Neural cell (in vitro differentiated cells): ENCODE measurements at regions not wholly inside any gene's neighbourhood (a gene's known extent, or its start where the extent isn't known, plus 50 kb on each side); places are given as distances from the start of the nearest gene placed in this dataset.
"Not testable (repeated sequence)": the region's sequence is repeated elsewhere in the genome, so short reads cannot be mapped to it uniquely, and the experiment has no call there.

ENCODE experiments used
- H2AFZ ChIP-seq: fragments of 200-600, 300-800 bp; sonication (generic), shearing (Covaris generic); 2 replicates; pipeline ENCODE4 v1.6.0; 2014; ENCODE audit warnings: low read depth, mild to moderate bottlenecking, antibody characterized with exemption, low read length, moderate library complexity
- H3F3A ChIP-seq: fragments of 200-600 bp; shearing (Covaris generic); 2 replicates; pipeline ENCODE4 v1.6.1; 2016; ENCODE audit warnings: mild to moderate bottlenecking, moderate library complexity, mixed read lengths, antibody characterized with exemption, low read length; ENCODE audit not compliant: insufficient read depth, poor library complexity, severe bottlenecking
- H3K27ac ChIP-seq: fragments of 200-600, 300-800 bp; sonication (generic), shearing (Covaris generic); 2 replicates; pipeline ENCODE4 v1.5.1; 2014; ENCODE audit warnings: mild to moderate bottlenecking, low read length, moderate library complexity
- H3K27me3 ChIP-seq: fragments of 300-800, 200-600 bp; sonication (generic), shearing (Covaris generic); 2 replicates; pipeline ENCODE4 v1.6.0; 2014; ENCODE audit warnings: mild to moderate bottlenecking, low read depth, low read length, moderate library complexity; ENCODE audit not compliant: insufficient read depth
- H3K36me3 ChIP-seq: fragments of 300-800, 200-600 bp; sonication (generic), shearing (Covaris generic); 2 replicates; pipeline ENCODE4 v1.5.1; 2014; ENCODE audit warnings: mild to moderate bottlenecking, antibody characterized with exemption, low read length, moderate library complexity; ENCODE audit not compliant: insufficient read depth
- H3K4me2 ChIP-seq: fragments of 300-800, 200-600 bp; sonication (generic), shearing (Covaris generic); 2 replicates; pipeline ENCODE4 v1.6.0; 2014; ENCODE audit warnings: mild to moderate bottlenecking, low read length
- H3K4me3 ChIP-seq: fragments of 300-800, 200-600 bp; sonication (generic), shearing (Covaris generic); 2 replicates; pipeline ENCODE4 v1.5.1; 2014; ENCODE audit warnings: mild to moderate bottlenecking, low read length, moderate library complexity
- H3K79me2 ChIP-seq: fragments of 200-600 bp; shearing (Covaris generic); replicated peaks from 2 replicates; pipeline ENCODE4 v1.6.0; 2014; ENCODE audit warnings: mild to moderate bottlenecking, low read length, moderate library complexity; ENCODE audit not compliant: insufficient read depth
- H3K9ac ChIP-seq: fragments of 300-800, 200-600 bp; sonication (generic), shearing (Covaris generic); 2 replicates; pipeline ENCODE4 v1.6.1; 2016; ENCODE audit warnings: mild to moderate bottlenecking, low read length, mixed read lengths
- H3K9me2 ChIP-seq: fragments of 200-600 bp; shearing (Covaris generic); 2 replicates; pipeline ENCODE4 v1.6.1; 2016; ENCODE audit warnings: mild to moderate bottlenecking, low read length, mixed read lengths; ENCODE audit not compliant: insufficient read depth
- H3K9me3 ChIP-seq: fragments of 200-600, 300-800 bp; sonication (generic), shearing (Covaris generic); 2 replicates; pipeline ENCODE4 v1.6.1; 2016; ENCODE audit warnings: mild to moderate bottlenecking, mixed run types, low read length, moderate library complexity, mixed read lengths
- H4K20me1 ChIP-seq: fragments of 200-600 bp; shearing (Covaris generic); 2 replicates; pipeline ENCODE4 v1.6.1; 2016; ENCODE audit warnings: mild to moderate bottlenecking, mixed run types; ENCODE audit not compliant: insufficient read depth
- EP300 ChIP-seq: fragments of 450-650 bp; conservative IDR thresholded peaks from 2 replicates; pipeline ENCODE4 v1.6.1; 2014; ENCODE audit warnings: antibody characterized with exemption, mild to moderate bottlenecking, moderate library complexity; ENCODE audit not compliant: poor library complexity, severe bottlenecking
- EZH2 ChIP-seq: fragments of 200-600, 300-800 bp; shearing (Covaris generic), sonication (generic); IDR thresholded peaks from 2 replicates; pipeline ENCODE4 v1.6.1; 2014; ENCODE audit warnings: antibody characterized with exemption, low read length, borderline replicate concordance, mild to moderate bottlenecking; ENCODE audit not compliant: insufficient read depth, poor library complexity, severe bottlenecking
- MXI1 ChIP-seq: fragments of 450-650 bp; conservative IDR thresholded peaks from 2 replicates; pipeline ENCODE4 v1.6.1; 2014; ENCODE audit warnings: antibody characterized with exemption, mild to moderate bottlenecking; ENCODE audit not compliant: poor library complexity, severe bottlenecking
- POLR2AphosphoS5 ChIP-seq: IDR thresholded peaks from 2 replicates; pipeline ENCODE4 v1.6.1; 2012
- RAD21 ChIP-seq: fragments of 450-650 bp; conservative IDR thresholded peaks from 2 replicates; pipeline ENCODE4 v1.6.1; 2014; ENCODE audit warnings: antibody characterized with exemption, mild to moderate bottlenecking, moderate library complexity
- REST ChIP-seq: IDR thresholded peaks from 2 replicates; pipeline ENCODE4 v1.6.1; 2012; ENCODE audit warnings: borderline replicate concordance
- SMC3 ChIP-seq: fragments of 450-650 bp; conservative IDR thresholded peaks from 2 replicates; pipeline ENCODE4 v1.6.1; 2014; ENCODE audit warnings: antibody characterized with exemption, mild to moderate bottlenecking, moderate library complexity; ENCODE audit not compliant: poor library complexity
- TAF1 ChIP-seq: IDR thresholded peaks from 2 replicates; pipeline ENCODE4 v1.6.1; 2012; ENCODE audit warnings: low read depth
- TF ChIP-seq, protein P1 (sequence below): fragments of 450-650 bp; IDR thresholded peaks from 2 replicates; pipeline ENCODE4 v1.5.1; 2014; ENCODE audit warnings: antibody characterized with exemption, mild to moderate bottlenecking, moderate library complexity; ENCODE audit not compliant: poor library complexity, severe bottlenecking

DNA sequence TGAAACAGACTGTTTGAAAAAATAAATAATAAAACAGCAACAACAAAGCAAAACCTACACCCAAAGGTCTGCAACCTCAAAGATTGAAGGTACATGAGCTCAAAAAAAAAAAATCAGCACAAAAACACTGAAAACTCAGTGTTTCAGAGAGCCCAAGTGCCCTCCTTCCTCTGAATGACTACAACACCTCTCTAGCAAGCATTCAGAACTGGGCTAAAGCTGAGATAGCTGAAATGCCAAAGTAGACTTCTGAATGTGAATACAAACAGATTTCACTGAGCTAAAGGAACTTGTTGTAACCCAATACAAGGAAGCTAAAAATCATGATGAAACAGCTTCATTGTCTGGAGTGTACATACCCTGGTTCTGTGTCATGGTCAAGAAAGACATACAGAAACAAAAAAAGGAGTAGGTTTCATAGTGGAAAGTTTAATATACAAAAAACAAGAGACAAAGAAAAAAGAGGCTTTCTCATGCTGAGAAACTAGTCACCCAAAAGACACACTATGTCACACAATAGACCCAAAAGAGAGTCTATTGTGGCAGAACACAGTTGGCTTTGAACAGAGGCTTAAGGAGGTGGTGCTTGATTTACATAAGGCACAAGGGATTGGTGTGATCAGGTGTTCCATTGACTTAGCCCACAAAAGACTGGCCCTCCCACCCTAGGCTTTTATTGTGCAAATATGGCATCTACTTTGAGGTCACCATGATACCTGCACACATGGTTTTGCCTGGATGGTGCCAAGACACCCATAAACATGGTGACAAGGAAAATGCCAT, 316.6 kb downstream of the KDM5D start:
- Histone ChIP-seq H2AFZ (no peak overlapping the region), H3K27me3 (no peaks in the 10 kb centered on the region), H3F3A (no peaks in the 10 kb centered on the region), H3K9me2 (no peaks in the 10 kb centered on the region), H3K4me2 (no peak overlapping the region), H4K20me1 (no peaks in the 10 kb centered on the region), H3K36me3 (no peaks in the 10 kb centered on the region), H3K79me2 (no peaks in the 10 kb centered on the region), H3K27ac (no peak overlapping the region), H3K9ac (no peak overlapping the region), H3K4me3 (no peak overlapping the region), H3K9me3 (no peaks in the 10 kb centered on the region)
- no peak for TF ChIP-seq EP300

- H3F3A ChIP-seq, H3K4me2 ChIP-seq, H3K9me2 ChIP-seq, H3K36me3 ChIP-seq, H3K4me3 ChIP-seq, H3K27ac ChIP-seq, H3K79me2 ChIP-seq, H3K9me3 ChIP-seq, H2AFZ ChIP-seq, H4K20me1 ChIP-seq, H3K27me3 ChIP-seq, H3K9ac ChIP-seq: not testable (repeated sequence)
Measured at GRCh38 chrY:19427191-19427590, 317.3 kb downstream of the KDM5D start.

- H3K27ac ChIP-seq, result no peak overlapping the region
- H2AFZ ChIP-seq, result no peak overlapping the region
- H3K9me2 ChIP-seq, result no peaks in the 10 kb centered on the region
- no peaks in the 10 kb centered on the region for H3K36me3 ChIP-seq
- no peaks in the 10 kb centered on the region for H3F3A ChIP-seq
- no peak overlapping the region for H3K4me3 ChIP-seq
- H3K27me3 ChIP-seq, result no peaks in the 10 kb centered on the region
- TF ChIP-seq EP300, result no peak
- TF ChIP-seq RAD21, result no peak
- TF ChIP-seq MXI1, result no peak
- TF ChIP-seq POLR2AphosphoS5, result no peak
- TF ChIP-seq, protein P1, sequence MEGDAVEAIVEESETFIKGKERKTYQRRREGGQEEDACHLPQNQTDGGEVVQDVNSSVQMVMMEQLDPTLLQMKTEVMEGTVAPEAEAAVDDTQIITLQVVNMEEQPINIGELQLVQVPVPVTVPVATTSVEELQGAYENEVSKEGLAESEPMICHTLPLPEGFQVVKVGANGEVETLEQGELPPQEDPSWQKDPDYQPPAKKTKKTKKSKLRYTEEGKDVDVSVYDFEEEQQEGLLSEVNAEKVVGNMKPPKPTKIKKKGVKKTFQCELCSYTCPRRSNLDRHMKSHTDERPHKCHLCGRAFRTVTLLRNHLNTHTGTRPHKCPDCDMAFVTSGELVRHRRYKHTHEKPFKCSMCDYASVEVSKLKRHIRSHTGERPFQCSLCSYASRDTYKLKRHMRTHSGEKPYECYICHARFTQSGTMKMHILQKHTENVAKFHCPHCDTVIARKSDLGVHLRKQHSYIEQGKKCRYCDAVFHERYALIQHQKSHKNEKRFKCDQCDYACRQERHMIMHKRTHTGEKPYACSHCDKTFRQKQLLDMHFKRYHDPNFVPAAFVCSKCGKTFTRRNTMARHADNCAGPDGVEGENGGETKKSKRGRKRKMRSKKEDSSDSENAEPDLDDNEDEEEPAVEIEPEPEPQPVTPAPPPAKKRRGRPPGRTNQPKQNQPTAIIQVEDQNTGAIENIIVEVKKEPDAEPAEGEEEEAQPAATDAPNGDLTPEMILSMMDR, result no peak
- TF ChIP-seq REST, result no peak
- TF ChIP-seq SMC3, result no peak
- TF ChIP-seq EZH2, result no peak
- TF ChIP-seq TAF1, result no peak
- no peak overlapping the region for H3K4me2 ChIP-seq
- no peaks in the 10 kb centered on the region for H4K20me1 ChIP-seq
- no peaks in the 10 kb centered on the region for H3K79me2 ChIP-seq
- H3K9me3 ChIP-seq, result no peaks in the 10 kb centered on the region
- no peak overlapping the region for H3K9ac ChIP-seq
Measured at GRCh38 chrY:19410980-19411766, 333.4 kb downstream of the KDM5D start.
